H1 (cell line): ENCODE measurements at regions not wholly inside any gene's neighbourhood (a gene's known extent, or its start where the extent isn't known, plus 50 kb on each side); places are given as distances from the start of the nearest gene placed in this dataset.

ENCODE experiments used
- CTCF ChIA-PET: fragments of 300-600 bp; sonication (Branson Sonifier 250); formaldehyde crosslinking; loops from one replicate; lab custom pipeline; 2021; ENCODE audit not compliant: partially characterized antibody; lab: Charles Lee
- POLR2A ChIA-PET: fragments of 300-600 bp; sonication (Branson Sonifier 250); formaldehyde crosslinking; loops from one replicate; lab custom pipeline; 2021; ENCODE audit warnings: inconsistent platforms; ENCODE audit not compliant: partially characterized antibody; lab: Charles Lee
- DNase-seq, 2 experiments: peaks; one replicate each; pipeline versions ENCODE4 v3.0.0 to v3.0.0-alpha.2; 2010 to 2022; ENCODE audit warnings: low spot score in 2 of 2, low read depth in 1 of 2, mixed read lengths in 1 of 2
- FAIRE-seq: peaks from 2 replicates; lab custom pipeline; 2011; peaks lifted over from hg19 to GRCh38; lab: Jason Lieb, UNC
- H2AFZ ChIP-seq: 2 replicates; pipeline ENCODE4 v1.8.1; 2012; ENCODE audit warnings: low read length, inconsistent platforms
- H2AK5ac ChIP-seq: 2 replicates; pipeline ENCODE4 v1.6.1; 2013; ENCODE audit warnings: low read depth, low read length
- H2BK120ac ChIP-seq: replicated peaks from 2 replicates; pipeline ENCODE3; 2013; ENCODE audit warnings: low read depth, low read length, inconsistent platforms
- H2BK12ac ChIP-seq: 2 replicates; pipeline ENCODE4 v1.6.1; 2013; ENCODE audit warnings: low read depth, low read length
- H2BK15ac ChIP-seq: 2 replicates; pipeline ENCODE4 v1.6.1; 2013; ENCODE audit warnings: low read length
- H2BK20ac ChIP-seq: 2 replicates; pipeline ENCODE4 v1.6.1; 2013; ENCODE audit warnings: low read length
- H2BK5ac ChIP-seq: 2 replicates; pipeline ENCODE4 v1.6.1; 2013; ENCODE audit warnings: low read depth, low read length
- H3K14ac ChIP-seq: 2 replicates; pipeline ENCODE4 v1.6.1; 2013; ENCODE audit warnings: inconsistent platforms; ENCODE audit not compliant: insufficient read length
- H3K18ac ChIP-seq: 2 replicates; pipeline ENCODE4 v1.6.1; 2013; ENCODE audit warnings: low read length; ENCODE audit errors: extremely low read depth
- H3K23ac ChIP-seq: 2 replicates; pipeline ENCODE4 v1.6.1; 2013; ENCODE audit warnings: inconsistent platforms; ENCODE audit not compliant: insufficient read length
- H3K23me2 ChIP-seq: 2 replicates; pipeline ENCODE4 v1.6.1; 2013; ENCODE audit warnings: low read depth, low read length
- H3K27ac ChIP-seq: 2 replicates; pipeline ENCODE4 v1.6.1; 2011; ENCODE audit warnings: low read depth, low read length, inconsistent platforms
- H3K27me3 ChIP-seq, 4 experiments: replicated peaks in 1 of 4; 1 replicate in 1 of 4; 2 replicates in 3 of 4; pipeline versions ENCODE4 v1.6.1 to v1.8.1; 2011 to 2013; ENCODE audit warnings: low read length in 3 of 4, mild to moderate bottlenecking in 3 of 4, inconsistent platforms in 2 of 4, mixed read lengths in 2 of 4, moderate library complexity in 1 of 4; ENCODE audit not compliant: control insufficient read depth in 3 of 4, insufficient read depth in 3 of 4; ENCODE audit errors: extremely low read depth in 1 of 4
- H3K36me3 ChIP-seq, 4 experiments: 2 replicates each; pipeline versions ENCODE4 v1.6.1 to v1.8.1; 2011 to 2013; ENCODE audit warnings: mild to moderate bottlenecking in 4 of 4, low read length in 3 of 4, moderate library complexity in 2 of 4, control low read depth in 1 of 4, inconsistent platforms in 1 of 4; ENCODE audit not compliant: insufficient read depth in 4 of 4, control insufficient read depth in 2 of 4
- H3K4ac ChIP-seq: replicated peaks from 2 replicates; pipeline ENCODE3; 2013; ENCODE audit warnings: low read length, low read depth, mixed read lengths, inconsistent platforms; ENCODE audit not compliant: insufficient read length
- H3K4me1 ChIP-seq, 4 experiments: replicated peaks in 1 of 4; 1 replicate in 1 of 4; 2 replicates in 3 of 4; pipeline versions ENCODE4 v1.6.1 to v1.8.1; 2011 to 2013; ENCODE audit warnings: low read length in 3 of 4, inconsistent platforms in 2 of 4, mixed read lengths in 1 of 4; ENCODE audit not compliant: insufficient read depth in 4 of 4, control insufficient read depth in 3 of 4
- H3K4me2 ChIP-seq, 2 experiments: 2 replicates each; pipeline versions ENCODE4 v1.6.1 to v1.8.1; 2011 to 2013; ENCODE audit warnings: low read depth in 2 of 2, low read length in 2 of 2, control low read depth in 1 of 2, inconsistent platforms in 1 of 2, mild to moderate bottlenecking in 1 of 2; ENCODE audit not compliant: insufficient read depth in 1 of 2
- H3K4me3 ChIP-seq, 4 experiments: fragments of 200-600, 300-600 bp in 1 of 4; sonication (generic), shearing (Covaris generic), sonication (Bioruptor Twin) in 1 of 4; 2 replicates each; pipeline versions ENCODE4 v1.5.1 to v1.8.1; 2011 to 2016; ENCODE audit warnings: low read length in 4 of 4, low read depth in 3 of 4, control low read depth in 2 of 4, inconsistent platforms in 2 of 4, mild to moderate bottlenecking in 2 of 4, mixed read lengths in 1 of 4, moderate library complexity in 1 of 4; ENCODE audit not compliant: insufficient read depth in 2 of 4; ENCODE audit errors: extremely low read depth in 1 of 4
- H3K56ac ChIP-seq: replicated peaks from 2 replicates; pipeline ENCODE3; 2013; ENCODE audit warnings: low read depth, mild to moderate bottlenecking, mixed read lengths, low read length, inconsistent platforms; ENCODE audit not compliant: insufficient read length
- H3K79me1 ChIP-seq: 2 replicates; pipeline ENCODE4 v1.6.1; 2013; ENCODE audit warnings: low read depth, low read length, control low read depth
- H3K79me2 ChIP-seq, 2 experiments: 2 replicates each; pipeline versions ENCODE4 v1.6.1 to v1.8.1; 2012 to 2013; ENCODE audit warnings: low read length in 2 of 2, mild to moderate bottlenecking in 2 of 2, inconsistent platforms in 1 of 2; ENCODE audit not compliant: insufficient read depth in 2 of 2, control insufficient read depth in 1 of 2
- H3K9ac ChIP-seq, 4 experiments: replicated peaks in 1 of 4; 1 replicate in 1 of 4; 2 replicates in 3 of 4; pipeline versions ENCODE4 v1.6.1 to v1.8.1; 2011 to 2013; ENCODE audit warnings: low read depth in 3 of 4, low read length in 3 of 4, control low read depth in 2 of 4, mild to moderate bottlenecking in 2 of 4, moderate library complexity in 2 of 4, inconsistent platforms in 1 of 4; ENCODE audit errors: extremely low read depth in 1 of 4
- H3K9me3 ChIP-seq, 2 experiments: 2 replicates each; pipeline versions ENCODE4 v1.6.1 to v1.8.1; 2012 to 2013; ENCODE audit warnings: mild to moderate bottlenecking in 2 of 2, moderate library complexity in 2 of 2, control low read depth in 1 of 2, inconsistent platforms in 1 of 2, low read depth in 1 of 2, low read length in 1 of 2, mixed read lengths in 1 of 2; ENCODE audit not compliant: insufficient read depth in 2 of 2
- H4K20me1 ChIP-seq, 2 experiments: replicated peaks in 1 of 2; 2 replicates each; pipeline versions ENCODE3 to v1.8.1; 2011 to 2013; ENCODE audit warnings: inconsistent platforms in 2 of 2, low read length in 2 of 2, mild to moderate bottlenecking in 1 of 2; ENCODE audit not compliant: insufficient read depth in 2 of 2, control insufficient read depth in 1 of 2
- H4K5ac ChIP-seq: 2 replicates; pipeline ENCODE4 v1.6.1; 2013; ENCODE audit warnings: low read length, low read depth, mixed read lengths, inconsistent platforms; ENCODE audit not compliant: insufficient read length
- H4K8ac ChIP-seq: 2 replicates; pipeline ENCODE4 v1.8.0; 2013; ENCODE audit warnings: mild to moderate bottlenecking, moderate library complexity, low read length, inconsistent platforms; ENCODE audit not compliant: insufficient read depth; ENCODE audit errors: extremely low read depth
- H4K91ac ChIP-seq: replicated peaks from 2 replicates; pipeline ENCODE3; 2013; ENCODE audit warnings: low read length, mixed read lengths, inconsistent platforms; ENCODE audit not compliant: insufficient read length
- EGR1 ChIP-seq: IDR thresholded peaks from 2 replicates; pipeline ENCODE4 v1.6.1; 2011; ENCODE audit warnings: low read depth, low read length, borderline replicate concordance
- RAD21 ChIP-seq, 2 experiments: IDR thresholded peaks in 1 of 2; conservative IDR thresholded peaks in 1 of 2; 2 replicates each; pipeline ENCODE4 v1.6.1; 2011; ENCODE audit warnings: low read depth in 2 of 2, low read length in 2 of 2, improper control_type of control experiment in 1 of 2, inconsistent platforms in 1 of 2, mild to moderate bottlenecking in 1 of 2, moderate library complexity in 1 of 2
- SP1 ChIP-seq: IDR thresholded peaks from 2 replicates; pipeline ENCODE4 v1.6.1; 2011; ENCODE audit warnings: low read depth, low read length
- WGBS, 2 experiments: shearing (Covaris generic) in 1 of 2; methylation state at CpG; one replicate each; pipeline versions ENCODE4 v1.1.6 to v1.1.7; 2013 to 2015; ENCODE audit warnings: low lambda C conversion rate in 2 of 2, mixed read lengths in 2 of 2, inconsistent platforms in 1 of 2, low coverage in 1 of 2, missing lambda C conversion rate in 1 of 2; ENCODE audit not compliant: insufficient replicate concordance in 2 of 2, insufficient coverage in 1 of 2, insufficient read length in 1 of 2; ENCODE audit errors: extremely low coverage in 1 of 2, missing lambda C conversion rate in 1 of 2; 5-methylcytosine and 5-hydroxymethylcytosine counted together

- Histone ChIP-seq H2BK15ac (no peak overlapping the region), H3K14ac (no peak overlapping the region), H3K56ac (no peak overlapping the region), H3K79me1 (no peaks in the 10 kb centered on the region), H3K36me3 (no peaks in the 10 kb centered on the region), H2BK20ac (no peak overlapping the region), H3K27ac (no peak overlapping the region), H3K27me3 (no peaks in the 10 kb centered on the region), H3K9ac (no peak overlapping the region), H4K20me1 (no peaks in the 10 kb centered on the region), H4K5ac (no peak overlapping the region), H2AK5ac (no peak overlapping the region), H2AFZ (no peak overlapping the region), H3K4ac (no peak overlapping the region), H3K79me2 (no peaks in the 10 kb centered on the region), H2BK5ac (no peak overlapping the region), H3K23ac (no peak overlapping the region), H3K4me1 (peaks cover 0 to 2% (median 0%) of the 10 kb centered on the region in 4 experiments; a peak in 1 of 7 replicates), H4K8ac (no peak overlapping the region), H3K18ac (no peak overlapping the region), H3K23me2 (no peaks in the 10 kb centered on the region), H3K4me2 (no peak overlapping the region), H3K9me3 (no peaks in the 10 kb centered on the region), H4K91ac (no peak overlapping the region), H2BK12ac (no peak overlapping the region), H2BK120ac (no peak overlapping the region), H3K4me3 (no peak overlapping the region)
- DNase-seq (no peak), FAIRE-seq (no peak)
- ChIA-PET CTCF (interaction anchor here (0.6 to 0.8 kb wide), 3 partner anchors 73 to 372 kb away, joined by 3 read pairs; no protein-coding TSS in a partner anchor), POLR2A (no interaction called here)
- TF ChIP-seq EGR1 = no peak
- TF ChIP-seq SP1 = no peak
- TF ChIP-seq RAD21 (IDR thresholded peaks at IDR 0.05 in 1 of 2, conservative IDR thresholded peaks at IDR 0.05 in 1 of 2; ENCODE audit: low read depth in 2 of 2, low read length in 2 of 2) = no peak
- 92% methylated on average over 4 of the region's 4 CpGs; no CpG with 5 or more reads in 1 of the 2 experiments for WGBS, 2 experiments
Measured at GRCh38 chr15:36497901-36498300, 81.5 kb upstream of the CDIN1 start.
